Endodermal cell (in vitro differentiated cells): ENCODE measurements at regions not wholly inside any gene's neighbourhood (a gene's known extent, or its start where the extent isn't known, plus 50 kb on each side); places are given as distances from the start of the nearest gene placed in this dataset.

ENCODE experiments used
- DNase-seq: peaks from one replicate; pipeline ENCODE4 v3.0.0-alpha.2; 2017
- H3K27ac ChIP-seq: 2 replicates; pipeline ENCODE4 v1.5.1; 2013; ENCODE audit warnings: mild to moderate bottlenecking, low read depth, low read length, moderate library complexity
- H3K27me3 ChIP-seq: 2 replicates; pipeline ENCODE4 v1.6.1; 2013; ENCODE audit warnings: mild to moderate bottlenecking, low read length, moderate library complexity; ENCODE audit not compliant: insufficient read depth, control insufficient read depth, poor library complexity, severe bottlenecking
- H3K36me3 ChIP-seq: 2 replicates; pipeline ENCODE4 v1.7.0; 2013; ENCODE audit warnings: mild to moderate bottlenecking, low read length, moderate library complexity; ENCODE audit not compliant: control insufficient read depth, insufficient read depth
- H3K4me1 ChIP-seq: one replicate; pipeline ENCODE4 v1.7.0; 2013; ENCODE audit warnings: low read length; ENCODE audit not compliant: control insufficient read depth, insufficient read depth
- H3K4me3 ChIP-seq: 2 replicates; pipeline ENCODE4 v1.5.1; 2013; ENCODE audit warnings: mild to moderate bottlenecking, low read length, moderate library complexity
- H3K9ac ChIP-seq: 2 replicates; pipeline ENCODE4 v1.6.1; 2013; ENCODE audit warnings: mild to moderate bottlenecking, low read length, moderate library complexity; ENCODE audit not compliant: poor library complexity, severe bottlenecking; ENCODE audit errors: extremely low read depth
- H3K9me3 ChIP-seq: 2 replicates; pipeline ENCODE4 v1.6.1; 2013; ENCODE audit warnings: mild to moderate bottlenecking, low read length, moderate library complexity; ENCODE audit not compliant: control insufficient read depth
- H3K27ac Mint-ChIP-seq: 2 replicates; pipeline ENCODE4 v1.8.0; 2020; ENCODE audit warnings: mixed read lengths
- H3K27me3 Mint-ChIP-seq: 2 replicates; pipeline ENCODE4 v1.8.0; 2021; ENCODE audit warnings: mild to moderate bottlenecking, mixed read lengths; ENCODE audit not compliant: insufficient read depth
- H3K36me3 Mint-ChIP-seq: 2 replicates; pipeline ENCODE4 v1.8.0; 2020; ENCODE audit warnings: low read depth, mixed read lengths
- H3K4me1 Mint-ChIP-seq: 2 replicates; pipeline ENCODE4 v1.8.0; 2020; ENCODE audit warnings: mixed read lengths
- H3K4me3 Mint-ChIP-seq: 2 replicates; pipeline ENCODE4 v1.8.0; 2020; ENCODE audit warnings: mild to moderate bottlenecking, moderate library complexity, mixed read lengths
- H3K9me3 Mint-ChIP-seq: 2 replicates; pipeline ENCODE4 v1.8.0; 2020; ENCODE audit warnings: mild to moderate bottlenecking, mixed read lengths
- WGBS, 2 experiments: methylation state at CpG; one replicate each; pipeline versions ENCODE4 v1.1.5 to v1.1.7; 2013; ENCODE audit warnings: missing lambda C conversion rate in 2 of 2, mixed read lengths in 1 of 2; ENCODE audit not compliant: insufficient coverage in 1 of 2, insufficient read length in 1 of 2; 5-methylcytosine and 5-hydroxymethylcytosine counted together
- TF ChIP-seq, protein P1 (sequence below): fragments of 200-600 bp; sonication (generic); conservative IDR thresholded peaks from 2 replicates; pipeline ENCODE4 v1.5.0; 2021; ENCODE audit warnings: antibody characterized with exemption, mild to moderate bottlenecking

DNA sequence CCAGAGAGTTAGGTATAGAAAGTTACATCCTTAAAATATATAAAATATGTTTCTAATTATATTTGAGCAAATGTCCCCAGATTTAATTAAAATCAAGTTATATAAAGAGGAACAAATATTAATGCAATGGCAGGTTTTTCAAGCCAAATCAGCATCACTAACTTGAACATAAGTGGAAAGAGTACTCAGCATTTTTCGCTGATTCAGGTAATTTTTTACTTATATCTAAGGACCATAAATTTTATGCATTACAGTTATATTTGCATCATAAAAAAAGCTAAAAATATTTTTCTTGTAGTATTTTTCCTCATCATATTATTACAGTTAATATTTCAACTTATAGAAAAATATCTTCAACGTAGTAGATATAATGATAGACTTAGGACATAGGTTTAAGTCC lies 1047.4 kb downstream of the FAM133A start:
- no peak overlapping the region for H3K27ac Mint-ChIP-seq
- H3K4me3 Mint-ChIP-seq: no peak overlapping the region
- Histone ChIP-seq H3K36me3 (no peaks in the 10 kb centered on the region), H3K27me3 (no peaks in the 10 kb centered on the region), H3K27ac (no peak overlapping the region), H3K4me3 (no peak overlapping the region), H3K4me1 (no peaks in the 10 kb centered on the region), H3K9me3 (no peaks in the 10 kb centered on the region), H3K9ac (no peak overlapping the region)
- peaks cover 3% of the 10 kb centered on the region for H3K4me1 Mint-ChIP-seq
- no CpG with 5 or more reads among the region's 2 CpGs for WGBS, 2 experiments
- DNase-seq: no peak
- H3K9me3 Mint-ChIP-seq: peaks cover 7% of the 10 kb centered on the region
- peaks cover 10% of the 10 kb centered on the region for H3K36me3 Mint-ChIP-seq
- H3K27me3 Mint-ChIP-seq: no peaks in the 10 kb centered on the region
- TF ChIP-seq, protein P1, sequence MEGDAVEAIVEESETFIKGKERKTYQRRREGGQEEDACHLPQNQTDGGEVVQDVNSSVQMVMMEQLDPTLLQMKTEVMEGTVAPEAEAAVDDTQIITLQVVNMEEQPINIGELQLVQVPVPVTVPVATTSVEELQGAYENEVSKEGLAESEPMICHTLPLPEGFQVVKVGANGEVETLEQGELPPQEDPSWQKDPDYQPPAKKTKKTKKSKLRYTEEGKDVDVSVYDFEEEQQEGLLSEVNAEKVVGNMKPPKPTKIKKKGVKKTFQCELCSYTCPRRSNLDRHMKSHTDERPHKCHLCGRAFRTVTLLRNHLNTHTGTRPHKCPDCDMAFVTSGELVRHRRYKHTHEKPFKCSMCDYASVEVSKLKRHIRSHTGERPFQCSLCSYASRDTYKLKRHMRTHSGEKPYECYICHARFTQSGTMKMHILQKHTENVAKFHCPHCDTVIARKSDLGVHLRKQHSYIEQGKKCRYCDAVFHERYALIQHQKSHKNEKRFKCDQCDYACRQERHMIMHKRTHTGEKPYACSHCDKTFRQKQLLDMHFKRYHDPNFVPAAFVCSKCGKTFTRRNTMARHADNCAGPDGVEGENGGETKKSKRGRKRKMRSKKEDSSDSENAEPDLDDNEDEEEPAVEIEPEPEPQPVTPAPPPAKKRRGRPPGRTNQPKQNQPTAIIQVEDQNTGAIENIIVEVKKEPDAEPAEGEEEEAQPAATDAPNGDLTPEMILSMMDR: no peak

GRCh38 chrX:94722578-94722977 lies 1048.6 kb downstream of the FAM133A start:
- Mint-ChIP-seq H3K36me3 (peaks cover 14% of the 10 kb centered on the region), H3K4me1 (peaks cover 4% of the 10 kb centered on the region), H3K4me3 (no peak overlapping the region), H3K27me3 (no peaks in the 10 kb centered on the region), H3K27ac (no peak overlapping the region), H3K9me3 (peaks cover 15% of the 10 kb centered on the region)
- Histone ChIP-seq H3K36me3 (no peaks in the 10 kb centered on the region), H3K4me1 (no peaks in the 10 kb centered on the region), H3K9me3 (no peaks in the 10 kb centered on the region), H3K27ac (no peak overlapping the region), H3K27me3 (no peaks in the 10 kb centered on the region), H3K9ac (no peak overlapping the region), H3K4me3 (no peak overlapping the region)
- TF ChIP-seq, protein P1: no peak
- WGBS, 2 experiments: 100% methylated on average over 1 of the region's 3 CpGs; no CpG with 5 or more reads in 1 of the 2 experiments
- DNase-seq: no peak

GRCh38 chrX:94742772-94743171 lies 1068.8 kb downstream of the FAM133A start:
- Mint-ChIP-seq H3K27me3 (no peaks in the 10 kb centered on the region), H3K4me1 (peaks cover 42% of the 10 kb centered on the region), H3K27ac (no peak overlapping the region), H3K4me3 (no peak overlapping the region), H3K9me3 (peaks cover 7% of the 10 kb centered on the region), H3K36me3 (peaks cover 29% of the 10 kb centered on the region)
- no peaks in the 10 kb centered on the region for H3K27me3 ChIP-seq
- no peak overlapping the region for H3K27ac ChIP-seq
- H3K36me3 ChIP-seq: no peaks in the 10 kb centered on the region
- WGBS, 2 experiments: 94% methylated on average over 3 of the region's 3 CpGs; no CpG with 5 or more reads in 1 of the 2 experiments
- DNase-seq: peak; percentile 30
- H3K4me1 ChIP-seq: no peaks in the 10 kb centered on the region
- no peak overlapping the region for H3K4me3 ChIP-seq
- TF ChIP-seq, protein P1: peak; percentile 22
- H3K9ac ChIP-seq: no peak overlapping the region
- H3K9me3 ChIP-seq: no peaks in the 10 kb centered on the region
